Parathyroid adenoma (tissue), 2 donors: ENCODE measurements at regions not wholly inside any gene's neighbourhood (a gene's known extent, or its start where the extent isn't known, plus 50 kb on each side); places are given as distances from the start of the nearest gene placed in this dataset.

Experiments
- H2AFZ ChIP-seq: fragments of 300-600 bp; sonication (generic); one replicate; pipeline ENCODE4 v1.7.0; 2017; ENCODE audit warnings: antibody characterized with exemption, mild to moderate bottlenecking
- H3K27ac ChIP-seq: fragments of 300-600 bp; sonication (generic); one replicate; pipeline ENCODE4 v1.7.0; 2017
- H3K27me3 ChIP-seq: fragments of 300-600 bp; sonication (generic); one replicate; pipeline ENCODE4 v1.7.0; 2017; ENCODE audit warnings: low read length; ENCODE audit not compliant: control insufficient read depth, insufficient read depth
- H3K36me3 ChIP-seq: fragments of 300-600 bp; sonication (generic); one replicate; pipeline ENCODE4 v1.7.0; 2017; ENCODE audit warnings: low read length; ENCODE audit not compliant: control insufficient read depth, insufficient read depth
- H3K4me1 ChIP-seq: fragments of 300-600 bp; sonication (generic); one replicate; pipeline ENCODE4 v1.7.0; 2017; ENCODE audit warnings: control low read depth
- H3K4me2 ChIP-seq: fragments of 300-600 bp; sonication (generic); one replicate; pipeline ENCODE4 v1.7.0; 2017; ENCODE audit warnings: low read length
- H3K4me3 ChIP-seq: fragments of 300-600 bp; sonication (generic); one replicate; pipeline ENCODE4 v1.7.0; 2017; ENCODE audit warnings: low read depth, low read length
- H3K79me2 ChIP-seq: fragments of 300-600 bp; sonication (generic); one replicate; pipeline ENCODE4 v1.7.0; 2017; ENCODE audit warnings: control low read depth
- H3K9ac ChIP-seq: fragments of 300-600 bp; sonication (generic); one replicate; pipeline ENCODE4 v1.7.0; 2017; ENCODE audit warnings: mild to moderate bottlenecking
- H3K9me3 ChIP-seq: fragments of 300-600 bp; sonication (generic); one replicate; pipeline ENCODE4 v1.7.0; 2017; ENCODE audit warnings: low read length; ENCODE audit not compliant: control insufficient read depth
- CTCF ChIP-seq: fragments of 300-600 bp; sonication (generic); IDR thresholded peaks from one replicate; pipeline ENCODE4 v1.7.0; 2017; ENCODE audit warnings: antibody characterized with exemption, mild to moderate bottlenecking
- donor health status: primary hyperparathyroidism.

DNA sequence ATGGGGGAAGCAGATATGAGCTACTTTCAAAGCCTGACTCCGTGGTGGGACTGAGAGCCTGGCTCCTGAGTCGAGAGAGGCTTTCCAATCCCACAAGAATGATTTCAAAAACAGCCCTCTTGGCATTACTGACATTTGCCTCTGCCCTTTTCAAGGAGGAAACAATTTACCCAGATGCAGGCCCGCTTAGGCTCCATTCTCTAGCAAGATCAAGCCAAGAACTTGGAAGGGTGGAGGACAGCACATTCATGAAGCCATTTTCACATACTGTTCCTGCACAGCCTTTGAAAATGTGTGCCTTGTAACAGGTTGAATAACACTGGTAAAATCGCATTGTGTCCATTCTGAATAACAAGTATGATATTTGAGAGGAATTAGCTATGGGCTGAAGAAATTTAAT lies 58.2 kb upstream of the EED start:
- Histone ChIP-seq H3K9ac (no peak overlapping the region), H3K4me1 (peaks cover 21% of the 10 kb centered on the region), H3K4me3 (no peak overlapping the region), H3K79me2 (no peaks in the 10 kb centered on the region), H3K4me2 (no peak overlapping the region), H3K27ac (no peak overlapping the region), H3K36me3 (no peaks in the 10 kb centered on the region), H2AFZ (peak overlapping the region; percentile 42), H3K9me3 (no peaks in the 10 kb centered on the region), H3K27me3 (no peaks in the 10 kb centered on the region)
- no peak for TF ChIP-seq CTCF

DNA sequence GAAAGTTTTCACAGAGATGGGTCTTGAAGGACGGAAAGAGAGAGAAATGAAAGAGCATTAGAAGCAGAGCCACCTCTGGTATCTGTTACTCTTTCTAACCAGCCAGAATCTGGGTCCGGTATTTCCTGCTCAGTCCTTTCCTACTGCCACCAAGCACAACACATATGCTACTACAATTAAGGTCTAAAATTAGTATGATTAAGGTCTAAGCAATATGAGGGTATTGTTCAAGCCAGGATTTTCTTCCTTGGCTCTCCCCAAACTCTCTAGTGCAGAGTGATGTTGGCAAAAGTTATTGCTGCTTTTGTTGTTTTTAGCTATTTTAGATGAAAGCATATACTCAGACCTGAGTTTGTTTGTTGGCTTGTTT lies 59.2 kb upstream of the EED start:
- Histone ChIP-seq H3K27me3 (no peaks in the 10 kb centered on the region), H3K9ac (no peak overlapping the region), H3K27ac (no peak overlapping the region), H3K4me3 (no peak overlapping the region), H3K9me3 (no peaks in the 10 kb centered on the region), H3K4me1 (peaks cover 21% of the 10 kb centered on the region), H3K36me3 (no peaks in the 10 kb centered on the region), H3K4me2 (no peak overlapping the region), H3K79me2 (no peaks in the 10 kb centered on the region), H2AFZ (peak overlapping the region; percentile 15)
- no peak for TF ChIP-seq CTCF

DNA sequence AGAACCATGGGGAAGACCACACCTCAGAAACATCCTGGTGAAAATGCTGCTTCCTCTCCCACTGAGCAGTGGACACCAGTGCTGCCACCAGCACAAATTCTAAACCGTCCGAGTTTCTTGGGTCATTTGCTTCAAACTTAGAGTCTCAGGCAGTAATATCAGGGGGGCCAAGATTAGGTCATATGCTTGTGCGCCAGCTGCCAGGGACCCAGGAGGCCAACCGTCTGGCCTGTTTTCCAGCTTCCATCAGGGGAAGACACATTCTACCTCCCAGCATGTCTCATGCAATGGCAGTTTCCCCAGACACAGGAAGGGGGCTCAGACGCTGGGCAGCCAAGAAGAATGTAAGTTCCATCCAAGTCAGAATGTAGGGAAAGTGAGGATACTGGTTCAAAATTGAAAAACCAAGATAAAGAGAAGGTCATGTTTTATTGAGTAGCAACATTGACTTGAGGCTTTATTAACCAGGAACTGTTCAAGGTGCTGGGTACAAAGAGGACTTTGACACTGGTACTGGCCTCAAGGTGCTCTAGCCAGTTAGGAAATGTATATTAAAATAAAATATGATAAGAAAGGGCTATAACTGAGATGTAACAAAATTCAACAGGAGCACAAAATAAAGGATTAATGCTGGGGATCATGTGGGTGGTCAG lies 59.7 kb upstream of the EED start:
- Histone ChIP-seq H2AFZ (peak overlapping the region; percentile 15), H3K9ac (no peak overlapping the region), H3K79me2 (no peaks in the 10 kb centered on the region), H3K27ac (no peak overlapping the region), H3K9me3 (no peaks in the 10 kb centered on the region), H3K36me3 (no peaks in the 10 kb centered on the region), H3K4me3 (no peak overlapping the region), H3K4me1 (peaks cover 19% of the 10 kb centered on the region), H3K27me3 (no peaks in the 10 kb centered on the region), H3K4me2 (no peak overlapping the region)
- TF ChIP-seq CTCF: no peak

DNA sequence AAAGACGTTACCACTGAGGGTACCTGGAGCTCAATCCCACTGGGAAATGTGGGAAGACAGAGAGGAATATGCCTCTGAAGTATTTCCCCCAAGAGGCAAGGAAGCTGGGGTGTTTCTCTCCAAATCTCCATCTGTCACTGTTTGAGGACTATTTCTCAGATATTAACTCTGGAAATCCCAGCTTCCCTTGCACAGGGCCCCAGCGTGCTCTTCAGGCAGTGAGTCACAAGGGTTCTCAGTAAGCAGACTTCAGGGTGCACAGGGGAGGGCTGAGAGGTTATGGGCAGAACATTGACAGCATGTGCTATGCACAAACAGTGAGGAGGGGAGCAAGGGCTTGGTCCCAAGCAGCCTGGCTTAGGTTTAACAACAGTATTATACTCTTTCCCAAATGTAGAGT lies 60.9 kb upstream of the EED start:
- Histone ChIP-seq H3K4me2 (no peak overlapping the region), H3K27ac (peak overlapping the region; percentile 22), H3K4me3 (no peak overlapping the region), H3K9me3 (no peaks in the 10 kb centered on the region), H3K9ac (no peak overlapping the region), H3K79me2 (no peaks in the 10 kb centered on the region), H3K4me1 (peaks cover 21% of the 10 kb centered on the region), H2AFZ (peak overlapping the region; percentile 25), H3K27me3 (no peaks in the 10 kb centered on the region), H3K36me3 (no peaks in the 10 kb centered on the region)
- TF ChIP-seq CTCF: no peak

DNA sequence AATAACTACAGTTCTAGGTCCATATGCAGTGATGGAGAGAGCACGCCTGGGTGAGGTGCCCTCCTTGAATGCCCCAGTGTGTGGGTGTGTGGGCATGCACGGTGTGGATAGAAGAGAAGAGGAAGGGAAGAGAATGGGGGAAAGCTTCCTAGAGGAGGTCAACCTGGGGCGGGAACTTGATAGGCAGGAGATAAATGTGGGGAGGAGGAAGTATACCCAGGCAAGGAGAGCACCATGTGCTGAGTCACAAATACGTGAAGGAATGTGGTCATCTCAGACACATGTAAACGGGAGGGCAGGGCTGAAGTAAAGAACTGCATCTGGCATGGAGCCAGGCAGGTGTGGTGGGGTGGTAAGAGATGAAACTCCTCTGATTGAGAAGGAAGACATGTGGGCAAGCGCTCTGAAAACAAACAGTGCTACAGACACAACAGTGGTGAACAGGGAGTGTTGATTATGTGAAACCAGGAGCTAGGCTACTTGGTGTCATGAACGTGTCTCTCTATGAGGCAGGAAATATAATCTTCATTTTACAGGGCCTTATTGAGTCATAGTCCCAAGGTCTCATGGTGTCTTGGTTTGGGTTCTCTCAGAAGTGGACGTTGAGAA lies 61.5 kb upstream of the EED start:
- no peak for TF ChIP-seq CTCF
- H3K27ac ChIP-seq: peak overlapping the region; percentile 22
- no peaks in the 10 kb centered on the region for H3K79me2 ChIP-seq
- H3K9ac ChIP-seq: no peak overlapping the region
- no peaks in the 10 kb centered on the region for H3K36me3 ChIP-seq
- no peaks in the 10 kb centered on the region for H3K27me3 ChIP-seq
- H3K4me2 ChIP-seq: no peak overlapping the region
- peaks cover 21% of the 10 kb centered on the region for H3K4me1 ChIP-seq
- H3K9me3 ChIP-seq: no peaks in the 10 kb centered on the region
- peak overlapping the region; percentile 25 for H2AFZ ChIP-seq
- H3K4me3 ChIP-seq: no peak overlapping the region
